ENCODE measurements at regions not wholly inside any gene's neighbourhood (a gene's known extent, or its start where the extent isn't known, plus 50 kb on each side); places are given as distances from the start of the nearest gene placed in this dataset.

DNA sequence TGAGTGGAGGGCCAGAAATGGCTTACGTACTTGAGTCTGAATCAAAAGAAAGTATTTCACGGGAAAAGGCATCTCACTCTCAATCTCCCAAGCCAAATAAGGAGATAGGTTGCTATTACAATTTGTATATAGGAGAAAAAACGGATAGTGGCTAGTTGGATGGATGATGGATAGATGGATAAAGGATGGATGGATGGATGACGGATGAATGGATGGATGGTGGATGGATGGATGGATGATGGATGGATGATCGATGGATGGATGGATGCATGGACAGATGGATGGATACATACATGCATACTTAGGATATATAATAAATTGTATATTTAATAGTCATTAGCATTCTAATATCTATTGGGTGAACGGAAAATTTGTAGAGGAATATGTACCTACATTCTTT lies 82.2 kb upstream of the NRP1 start:
- no peaks in the 10 kb centered on the region for H3K36me3 ChIP-seq
- DNase-seq = no peak
- H3K4me3 ChIP-seq = no peak overlapping the region
- H3K27me3 ChIP-seq = no peaks in the 10 kb centered on the region
- no peaks in the 10 kb centered on the region for H3K9me3 ChIP-seq

GRCh38 chr10:33416209-33416608 lies 81.7 kb upstream of the NRP1 start:
- DNase-seq = no peak
- H3K27me3 ChIP-seq = no peaks in the 10 kb centered on the region
- no peaks in the 10 kb centered on the region for H3K36me3 ChIP-seq
- H3K9me3 ChIP-seq = no peaks in the 10 kb centered on the region
- H3K4me3 ChIP-seq = no peak overlapping the region

DNA sequence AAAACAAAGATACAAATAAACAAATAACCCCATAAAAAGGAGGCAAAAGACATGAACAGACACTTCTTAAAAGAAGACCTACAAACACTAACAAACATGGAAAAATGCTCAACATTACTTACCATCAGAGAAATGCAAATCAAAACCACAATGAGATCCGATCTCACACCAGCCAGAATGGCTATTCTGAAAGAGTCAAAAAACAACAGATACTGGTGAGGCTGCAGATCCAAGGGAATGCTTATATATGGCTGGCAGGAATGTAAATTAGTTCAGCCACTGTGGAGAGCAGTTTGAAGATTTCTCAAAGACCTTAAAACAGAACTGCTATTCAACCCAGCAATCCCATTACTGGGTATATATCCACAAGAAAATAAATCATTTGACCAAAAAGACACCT lies 80.4 kb upstream of the NRP1 start:
- Histone ChIP-seq H3K27me3 (no peaks in the 10 kb centered on the region), H3K9me3 (no peaks in the 10 kb centered on the region), H3K4me3 (no peak overlapping the region), H3K36me3 (no peaks in the 10 kb centered on the region)
- DNase-seq = no peak

DNA sequence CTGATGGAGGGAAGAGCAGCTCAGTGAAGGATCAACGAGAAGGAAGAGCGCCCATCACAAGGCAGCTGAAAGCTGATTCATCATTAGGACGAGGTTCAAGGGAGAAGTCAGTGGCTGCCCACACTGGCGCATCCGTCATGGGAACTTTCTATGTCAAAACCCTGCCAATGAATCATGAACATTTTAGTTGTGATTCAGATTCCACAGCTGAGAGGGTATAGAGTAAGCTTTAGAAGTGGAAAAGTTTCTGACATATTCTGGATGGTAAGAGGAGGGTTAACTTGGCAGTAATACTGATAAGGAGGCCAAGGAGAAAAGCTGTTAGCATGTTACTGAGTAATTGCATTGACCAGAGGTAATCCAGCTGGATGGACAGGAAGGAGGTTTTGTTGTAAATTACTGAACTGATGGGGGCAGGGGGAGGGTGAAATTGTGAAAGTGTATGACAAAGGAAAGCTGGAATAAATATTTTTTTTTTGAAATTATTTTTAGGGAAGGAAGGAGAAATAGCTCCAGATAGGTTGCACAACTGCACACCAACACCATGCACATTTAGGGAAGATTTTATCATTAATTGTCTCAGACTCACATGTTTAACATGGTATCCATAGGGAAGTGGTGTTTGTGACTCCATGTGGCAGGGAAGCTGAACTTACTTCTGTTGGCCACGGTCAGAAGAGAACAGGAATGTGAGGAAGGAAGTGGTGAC lies 78.3 kb upstream of the NRP1 start:
- Histone ChIP-seq H3K9me3 (no peaks in the 10 kb centered on the region), H3K4me3 (no peak overlapping the region), H3K36me3 (no peaks in the 10 kb centered on the region), H3K27me3 (no peaks in the 10 kb centered on the region)
- DNase-seq = peak; percentile 85

- Histone ChIP-seq H3K27me3 (no peaks in the 10 kb centered on the region), H3K4me3 (no peak overlapping the region)
- DNase-seq = no peak
These were observed 77.8 kb upstream of the NRP1 start for GRCh38 chr10:33412241-33412640.

GRCh38 chr10:33410860-33411234 lies 76.4 kb upstream of the NRP1 start:
- DNase-seq = no peak
- no peaks in the 10 kb centered on the region for H3K27me3 ChIP-seq
- no peak overlapping the region for H3K4me3 ChIP-seq
- H3K9me3 ChIP-seq = no peaks in the 10 kb centered on the region
- H3K36me3 ChIP-seq = no peaks in the 10 kb centered on the region

More at GRCh38 chr10:33412241-33412640, 77.8 kb upstream of the NRP1 start:
- Histone ChIP-seq H3K36me3 (no peaks in the 10 kb centered on the region), H3K9me3 (no peaks in the 10 kb centered on the region)

- DNase-seq = peak; percentile 14
- no peaks in the 10 kb centered on the region for H3K36me3 ChIP-seq
- no peak overlapping the region for H3K4me3 ChIP-seq
These were observed 75.8 kb upstream of the NRP1 start for GRCh38 chr10:33410096-33410859.

DNA sequence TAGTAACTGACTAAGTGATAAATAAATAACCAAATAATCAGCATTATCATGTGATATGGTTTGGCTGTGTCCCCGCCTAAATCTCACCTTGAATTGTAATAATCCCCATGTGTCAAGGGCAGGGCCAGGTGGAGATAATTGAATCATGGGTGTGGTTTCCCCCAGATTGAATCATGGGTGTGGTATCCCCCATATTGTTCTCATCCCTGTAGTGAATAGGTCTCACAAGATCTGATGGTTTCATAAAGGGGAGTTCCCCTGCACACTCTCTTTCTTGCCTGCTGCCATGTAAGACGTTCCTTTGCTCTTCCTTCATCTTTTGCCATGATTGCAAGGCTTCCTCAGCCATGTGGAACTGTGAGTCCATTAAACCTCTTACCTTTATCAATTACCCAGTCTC lies 72.1 kb upstream of the NRP1 start:
- H3K4me3 ChIP-seq = no peak overlapping the region
- H3K36me3 ChIP-seq = no peaks in the 10 kb centered on the region
- H3K9me3 ChIP-seq = no peaks in the 10 kb centered on the region
- H3K27me3 ChIP-seq = no peaks in the 10 kb centered on the region
- no peak for DNase-seq

More at GRCh38 chr10:33410096-33410859, 75.8 kb upstream of the NRP1 start:
- no peaks in the 10 kb centered on the region for H3K9me3 ChIP-seq
- H3K27me3 ChIP-seq = no peaks in the 10 kb centered on the region

GRCh38 chr10:33402220-33403073 lies 68.0 kb upstream of the NRP1 start:
- Histone ChIP-seq H3K4me3 (no peak overlapping the region), H3K27me3 (no peaks in the 10 kb centered on the region), H3K36me3 (no peaks in the 10 kb centered on the region), H3K9me3 (no peaks in the 10 kb centered on the region; the same call in 1 of the 2 replicates)
- no peak for DNase-seq

- peaks cover 7% of the 10 kb centered on the region; the same call in 1 of the 2 replicates for H3K9me3 ChIP-seq
- DNase-seq = no peak
- no peaks in the 10 kb centered on the region for H3K27me3 ChIP-seq
- no peaks in the 10 kb centered on the region for H3K36me3 ChIP-seq
- no peak overlapping the region for H3K4me3 ChIP-seq
These were observed 66.8 kb upstream of the NRP1 start for GRCh38 chr10:33401300-33401699.

DNA sequence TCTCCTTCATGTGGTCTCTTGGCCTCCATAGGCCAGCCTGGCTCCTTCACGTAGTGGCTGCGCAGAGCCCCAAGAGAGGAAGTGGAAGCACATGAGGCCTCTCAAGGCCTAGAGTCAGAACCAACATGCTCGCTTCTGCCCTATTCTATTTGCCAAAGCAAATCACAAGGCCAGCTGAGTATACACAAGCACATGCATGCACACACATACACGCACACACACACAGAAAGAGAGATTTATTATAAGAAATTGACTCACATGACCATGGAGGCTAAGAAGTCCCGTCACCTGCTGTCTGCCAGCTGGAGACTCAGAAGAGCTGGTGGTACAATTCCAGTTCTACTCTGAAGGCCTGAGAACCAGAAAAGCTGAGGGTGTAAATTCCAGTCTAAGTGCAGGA lies 64.3 kb upstream of the NRP1 start:
- Histone ChIP-seq H3K4me3 (no peak overlapping the region), H3K36me3 (no peaks in the 10 kb centered on the region), H3K9me3 (peaks cover 7% of the 10 kb centered on the region; the same call in 1 of the 2 replicates), H3K27me3 (no peaks in the 10 kb centered on the region)
- no peak for DNase-seq

GRCh38 chr10:33396938-33397337 lies 62.5 kb upstream of the NRP1 start:
- DNase-seq = no peak
- H3K27me3 ChIP-seq = no peaks in the 10 kb centered on the region
- H3K36me3 ChIP-seq = no peaks in the 10 kb centered on the region
- H3K9me3 ChIP-seq = peaks cover 7% of the 10 kb centered on the region; the same call in 1 of the 2 replicates
- H3K4me3 ChIP-seq = no peak overlapping the region

DNA sequence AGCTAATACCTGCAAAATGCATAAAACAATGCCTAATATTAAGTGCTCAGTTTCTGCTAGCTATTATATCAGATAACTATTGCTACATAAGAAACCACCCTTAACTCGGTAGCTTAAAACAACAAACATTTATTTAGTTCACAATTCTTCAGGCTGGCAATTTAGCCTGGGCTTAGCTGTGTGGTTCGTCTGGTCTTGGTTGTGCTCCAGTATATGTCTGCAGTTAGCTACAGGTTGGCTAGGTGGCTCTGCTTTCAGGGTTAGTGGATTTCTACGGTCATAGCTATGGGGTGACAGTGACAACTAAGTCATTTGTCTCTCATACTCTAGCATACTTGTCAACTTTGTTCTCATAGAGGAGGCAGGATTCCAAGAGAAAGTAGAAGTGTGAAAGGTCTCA lies 61.8 kb upstream of the NRP1 start:
- Histone ChIP-seq H3K4me3 (no peak overlapping the region), H3K36me3 (no peaks in the 10 kb centered on the region), H3K9me3 (peaks cover 7% of the 10 kb centered on the region; the same call in 1 of the 2 replicates), H3K27me3 (no peaks in the 10 kb centered on the region; the same call in 1 of the 2 replicates)
- DNase-seq = no peak

DNA sequence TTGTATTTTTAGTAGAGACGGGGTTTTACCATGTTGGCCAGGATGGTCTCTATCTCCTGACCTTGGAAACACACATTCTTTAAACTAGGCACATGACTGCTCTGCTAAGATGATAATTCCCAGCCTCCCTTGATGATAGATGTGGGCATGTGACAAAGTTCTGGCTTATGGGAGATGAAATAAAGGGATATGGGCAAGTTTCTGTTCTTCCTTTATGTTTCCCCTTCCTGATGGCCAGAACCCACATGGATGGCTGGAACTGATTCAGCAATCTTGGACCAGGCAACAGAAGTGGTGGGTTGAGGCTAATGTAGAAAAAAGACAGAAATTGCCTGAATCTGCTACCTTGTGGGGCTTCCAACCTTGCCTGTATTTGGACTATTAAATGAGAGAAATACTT lies 60.7 kb upstream of the NRP1 start:
- Histone ChIP-seq H3K27me3 (peaks cover 2% of the 10 kb centered on the region; the same call in 1 of the 2 replicates), H3K4me3 (no peak overlapping the region), H3K36me3 (no peaks in the 10 kb centered on the region), H3K9me3 (peaks cover 7% of the 10 kb centered on the region; the same call in 1 of the 2 replicates)
- no peak for DNase-seq

- no peak for DNase-seq
- peaks cover 7% of the 10 kb centered on the region; the same call in 1 of the 2 replicates for H3K9me3 ChIP-seq
- H3K4me3 ChIP-seq = no peak overlapping the region
- H3K36me3 ChIP-seq = no peaks in the 10 kb centered on the region
- peaks cover 2% of the 10 kb centered on the region; the same call in 1 of the 2 replicates for H3K27me3 ChIP-seq
These were observed 58.2 kb upstream of the NRP1 start for GRCh38 chr10:33392706-33393105.

DNA sequence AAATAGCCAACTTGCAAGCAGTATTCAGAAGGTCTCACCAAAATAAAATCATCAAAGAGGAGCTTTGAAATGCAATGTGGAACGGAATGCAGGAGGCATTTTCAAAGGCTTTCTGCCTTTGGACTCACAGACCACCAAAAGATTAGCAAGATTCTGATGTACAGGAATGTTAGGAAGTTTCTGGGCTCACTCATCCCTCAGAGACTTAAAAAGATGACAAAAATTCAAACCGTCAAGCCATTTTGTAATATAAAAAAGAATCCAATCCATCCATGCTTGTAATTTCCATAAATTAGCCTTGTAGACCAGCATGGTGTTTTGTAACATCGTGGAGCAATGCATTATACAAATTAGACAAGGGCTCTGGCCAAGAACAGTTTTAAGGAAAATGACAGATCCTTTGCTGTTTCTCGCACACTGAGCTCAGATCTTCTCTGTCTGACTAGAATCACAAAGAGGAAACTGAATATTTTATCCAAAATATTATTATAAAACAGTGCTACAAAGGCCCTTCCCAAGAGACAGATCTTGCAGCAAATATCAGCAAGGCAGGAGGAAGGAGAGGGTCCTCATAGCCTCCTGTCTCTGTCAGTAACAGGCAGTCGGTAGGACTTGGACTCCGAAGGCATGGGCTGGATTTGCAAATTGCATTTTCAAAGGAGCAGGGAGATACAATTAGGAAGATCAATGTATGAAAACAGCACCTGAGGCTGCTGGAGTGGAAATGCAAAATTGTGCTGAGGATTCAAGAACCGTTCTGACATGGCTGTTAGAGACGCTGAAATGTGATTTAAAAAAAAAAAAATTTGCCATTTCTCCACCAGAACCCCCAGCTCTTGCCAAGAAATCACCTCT lies 57.4 kb upstream of the NRP1 start:
- peaks cover 3% of the 10 kb centered on the region; the same call in 1 of the 2 replicates for H3K9me3 ChIP-seq
- no peaks in the 10 kb centered on the region for H3K36me3 ChIP-seq
- H3K4me3 ChIP-seq = no peak overlapping the region
- no peak for DNase-seq
- H3K27me3 ChIP-seq = peaks cover 2% of the 10 kb centered on the region; the same call in 1 of the 2 replicates
